ENCODE measurements at regions not wholly inside any gene's neighbourhood (a gene's known extent, or its start where the extent isn't known, plus 50 kb on each side); places are given as distances from the start of the nearest gene placed in this dataset.
"Not testable (repeated sequence)": the region's sequence is repeated elsewhere in the genome, so short reads cannot be mapped to it uniquely, and the experiment has no call there.

DNA sequence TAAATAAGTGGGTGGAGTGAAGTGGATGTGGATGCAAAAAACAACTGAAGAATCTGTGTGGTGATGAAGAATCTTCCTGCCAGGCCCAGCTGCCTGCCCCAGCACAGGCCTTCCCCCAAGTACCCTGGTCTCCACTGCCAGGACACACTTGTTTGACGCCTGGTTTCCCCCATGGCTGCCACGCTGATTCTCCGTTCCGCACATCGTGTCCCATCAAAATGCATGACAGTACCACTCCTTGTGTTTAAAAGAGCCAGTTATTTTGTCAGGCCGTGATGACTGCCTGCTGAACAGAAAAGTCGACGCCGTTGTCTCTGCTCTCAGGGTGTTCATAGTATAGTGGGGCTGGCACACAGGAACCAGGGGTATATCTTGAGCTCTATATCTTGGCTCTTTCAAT, 50.3 kb upstream of the KYNU start:
- no peak for DNase-seq

DNA sequence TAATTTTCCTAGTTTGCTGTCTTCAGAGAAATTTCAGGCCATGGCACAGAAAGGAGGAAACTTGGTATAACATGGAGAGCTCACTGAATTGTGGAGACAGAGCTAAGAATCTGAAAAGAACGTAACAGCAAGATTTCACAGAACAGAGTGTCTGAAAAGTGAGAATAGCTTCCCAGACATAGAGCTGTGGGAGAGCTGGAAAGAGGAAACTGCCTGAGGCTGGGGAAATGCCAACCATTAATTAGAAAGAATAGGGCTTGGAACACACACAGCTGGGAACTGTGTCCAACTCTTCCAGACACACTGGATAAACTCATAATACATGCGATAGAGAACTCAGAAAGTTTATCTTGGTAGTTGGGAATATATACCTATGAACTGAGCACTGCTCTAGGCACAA, 51.6 kb upstream of the KYNU start:
- no peak for DNase-seq

DNA sequence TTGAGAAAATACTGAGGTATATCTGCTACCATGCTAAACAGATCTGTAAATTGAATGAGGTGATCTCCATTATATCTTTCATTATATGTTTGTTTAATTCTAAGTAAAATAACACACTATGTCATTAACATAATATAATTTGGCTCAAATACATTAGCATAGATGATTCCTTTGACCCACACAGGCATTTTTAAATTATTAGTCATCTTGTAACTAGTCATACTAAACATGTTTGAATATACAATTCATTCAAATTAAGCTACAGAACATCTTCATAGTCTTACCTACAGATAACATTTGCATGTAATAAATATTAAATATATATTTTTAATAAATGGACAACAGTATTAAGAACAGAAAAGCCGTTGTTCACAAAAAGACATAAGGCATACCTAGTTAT, 52.7 kb upstream of the KYNU start:
- DNase-seq: no peak

DNA sequence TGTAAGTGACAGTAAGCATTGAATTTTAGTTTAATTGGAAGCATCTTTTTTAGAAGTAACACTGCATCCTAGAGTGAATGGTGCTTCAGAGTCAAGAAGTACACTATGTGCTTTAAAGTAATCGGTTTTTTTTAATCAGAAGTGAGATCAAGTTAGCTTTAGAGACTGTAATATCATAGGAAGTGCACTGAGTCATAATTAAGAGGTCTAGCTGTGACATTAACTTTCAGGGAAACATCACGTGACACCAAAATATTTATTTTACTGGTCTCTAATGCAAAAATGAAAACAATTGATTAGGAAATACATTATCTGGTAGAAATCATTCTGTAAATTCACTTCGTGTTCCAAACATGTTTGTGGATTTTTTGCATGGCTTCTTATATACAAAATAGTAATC, 55.3 kb upstream of the KYNU start:
- DNase-seq: no peak

DNA sequence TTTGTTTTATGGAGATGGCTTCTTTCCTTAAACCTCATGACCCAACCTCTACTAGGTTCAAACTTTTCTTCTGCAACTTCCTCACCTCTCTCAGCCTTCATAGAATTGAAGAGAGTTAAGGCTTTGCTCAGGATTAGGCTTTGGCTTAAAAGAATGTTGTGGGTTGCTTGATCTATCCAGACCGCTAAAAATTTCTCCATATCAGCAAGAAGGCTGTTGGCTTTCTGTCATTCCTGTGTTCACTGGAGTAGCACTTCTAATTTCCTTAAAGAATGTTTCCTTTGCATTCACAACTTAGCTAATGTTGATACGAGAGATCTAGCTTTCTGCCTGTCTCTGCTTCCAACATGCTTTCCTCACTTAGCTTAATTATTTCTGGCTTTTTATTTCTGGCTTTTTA, 58.1 kb upstream of the KYNU start:
- DNase-seq: no peak

DNA sequence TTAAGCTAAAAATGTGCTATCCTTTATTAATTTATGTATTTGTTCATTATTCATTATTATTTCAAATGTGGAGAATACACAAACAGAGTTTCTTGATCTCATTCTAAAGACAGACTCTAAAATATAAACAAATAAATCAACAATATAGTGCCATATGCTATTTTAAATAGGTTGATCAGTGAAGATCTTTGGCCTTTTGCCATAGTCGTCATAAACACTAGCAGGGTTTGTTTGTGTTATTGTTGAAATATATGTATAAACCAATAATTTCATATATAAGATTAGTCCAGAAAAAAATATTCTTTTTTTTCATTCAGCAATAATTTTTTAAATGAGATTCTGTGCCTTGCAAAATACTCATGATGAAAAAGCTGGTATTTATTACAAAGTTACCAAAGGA, 62.1 kb upstream of the KYNU start:
- DNase-seq: no peak

DNA sequence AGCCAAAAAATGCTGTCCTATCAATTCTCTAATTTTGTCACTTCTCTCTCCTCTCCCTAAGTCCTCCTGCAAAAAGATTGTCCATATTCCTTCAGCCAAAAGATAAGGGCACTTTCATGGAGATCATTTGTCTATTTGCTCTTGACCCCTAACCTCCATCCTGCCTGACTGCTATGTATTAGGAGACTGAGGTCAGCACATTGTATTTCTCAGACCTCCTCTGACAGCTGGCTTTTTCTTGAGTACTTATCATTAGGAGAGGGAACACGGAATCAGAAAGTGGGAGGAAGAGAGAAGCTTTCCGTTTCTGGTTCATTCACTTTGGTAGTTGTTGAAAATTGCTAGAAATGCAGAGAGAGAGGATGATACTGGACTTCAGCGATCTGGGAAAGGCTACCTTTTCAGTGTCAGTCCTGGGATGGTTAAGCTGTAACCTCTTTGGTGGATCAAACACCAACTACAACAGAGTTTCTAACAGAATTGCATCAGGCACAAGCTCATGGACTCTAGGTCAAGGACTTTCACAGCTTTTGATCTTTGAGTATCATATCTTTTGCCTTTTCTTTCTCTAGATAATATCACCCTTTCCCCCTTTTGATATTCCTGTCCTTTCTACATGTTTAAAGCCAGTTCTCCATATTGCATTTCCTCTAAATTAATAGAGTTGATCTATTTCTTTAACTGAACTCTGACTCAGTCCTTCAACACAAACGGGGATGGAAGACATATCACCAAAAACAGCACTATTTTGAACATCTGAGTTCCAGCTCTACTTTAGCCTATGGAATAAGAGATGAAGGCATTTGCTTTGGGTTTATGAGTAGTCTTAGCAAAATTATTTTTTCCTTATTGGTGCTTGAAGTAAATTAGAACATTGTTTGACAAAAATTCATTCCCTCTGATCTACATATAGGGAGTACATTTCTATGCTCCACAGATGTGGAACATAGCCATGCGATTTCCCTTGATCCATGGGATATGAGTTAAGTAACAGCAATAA, 63.3 kb upstream of the KYNU start:
- DNase-seq: no peak

DNA sequence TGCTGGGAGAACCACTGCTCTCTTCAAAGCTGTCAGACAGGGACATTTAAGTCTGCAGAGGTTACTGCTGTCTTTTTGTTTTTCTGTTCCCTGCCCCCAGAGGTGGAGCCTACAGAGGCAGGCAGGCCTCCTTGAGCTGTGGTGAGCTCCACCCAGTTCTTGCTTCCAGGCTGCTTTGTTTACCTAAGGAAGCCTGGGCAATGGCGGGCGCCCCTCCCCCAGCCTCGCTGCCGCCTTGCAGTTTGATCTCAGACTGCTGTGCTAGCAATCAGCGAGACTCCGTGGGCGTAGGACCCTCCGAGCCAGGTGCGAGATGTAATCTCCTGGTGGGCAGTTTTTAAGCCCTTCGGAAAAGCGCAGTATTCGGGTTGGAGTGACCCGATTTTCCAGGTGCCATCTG, 65.8 kb upstream of the KYNU start:
- not testable (repeated sequence) for DNase-seq

DNA sequence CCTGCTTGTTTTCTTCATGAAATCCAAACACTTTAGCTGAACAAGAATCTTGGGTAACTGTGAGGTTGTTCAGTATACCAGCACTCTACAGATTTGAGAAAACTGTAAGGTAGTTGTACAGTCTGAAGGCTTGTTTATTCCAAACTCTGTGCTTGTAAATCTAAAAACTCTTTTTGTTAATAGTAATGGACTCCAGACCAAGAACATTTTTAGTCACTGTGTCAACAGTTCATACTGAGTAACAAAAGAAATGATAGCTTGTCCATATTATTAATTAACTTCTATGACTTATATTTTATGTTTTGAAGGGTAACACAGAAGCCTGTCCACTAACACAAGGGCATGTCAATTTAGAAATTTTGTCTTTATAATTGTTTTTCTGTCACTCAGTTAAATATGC, 72.2 kb upstream of the KYNU start:
- no peak for DNase-seq

DNA sequence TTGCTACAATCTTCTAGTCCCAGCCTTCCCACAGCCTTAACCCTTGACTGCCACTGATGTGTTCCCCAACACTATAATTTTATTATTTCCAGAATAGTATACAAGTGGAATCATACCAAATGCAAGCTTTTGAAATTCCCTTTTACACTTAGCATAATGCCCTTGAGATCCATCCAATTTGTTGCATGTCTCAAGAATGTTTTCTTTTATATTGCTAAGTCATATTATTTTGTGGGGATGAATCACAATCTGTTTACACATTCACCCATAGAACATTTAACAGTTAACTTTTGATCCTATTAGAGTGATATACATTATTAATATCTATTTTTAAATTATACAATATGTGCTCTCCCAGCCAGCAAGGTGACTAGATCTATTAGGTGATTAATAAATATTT, 74.3 kb upstream of the KYNU start:
- DNase-seq: no peak

DNA sequence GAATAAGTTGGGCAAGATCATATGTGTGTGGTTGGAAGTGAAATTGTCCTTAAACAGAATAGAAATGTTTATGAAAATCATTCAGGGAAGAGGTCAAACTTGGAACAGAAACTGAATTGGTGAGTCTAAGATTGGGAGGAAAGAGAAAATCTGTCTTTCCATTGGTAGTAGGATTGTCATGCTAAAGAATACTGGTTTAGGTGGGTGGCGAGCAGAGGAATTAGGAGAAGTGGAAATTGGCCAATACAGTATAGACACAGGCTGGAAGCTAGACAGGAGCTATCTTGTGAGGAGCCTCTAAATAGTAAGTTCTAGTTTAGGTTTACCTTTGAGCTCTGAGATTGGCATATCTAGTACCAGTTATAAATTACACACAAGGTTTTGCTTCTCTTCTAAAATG, 80.9 kb upstream of the KYNU start:
- DNase-seq: no peak

DNA sequence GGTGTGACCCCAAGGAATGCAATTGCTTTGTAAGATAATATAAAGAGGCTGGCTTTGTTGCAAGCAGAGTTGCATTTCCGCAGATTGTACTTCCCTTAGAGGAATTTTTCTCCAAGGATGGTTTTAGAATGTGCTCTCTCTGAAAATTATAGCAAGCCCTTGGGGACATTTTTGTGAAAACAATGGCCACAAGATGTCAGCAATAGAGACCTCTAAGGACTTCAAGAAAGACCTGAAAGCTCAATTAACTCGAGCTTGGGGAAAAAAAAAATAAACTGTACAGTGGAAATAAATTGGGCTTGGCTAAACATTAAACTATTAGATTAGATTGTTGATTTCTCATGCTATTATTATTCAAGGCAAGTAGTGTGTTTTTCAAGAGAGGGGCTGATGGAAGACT, 81.3 kb upstream of the KYNU start:
- DNase-seq: no peak

DNA sequence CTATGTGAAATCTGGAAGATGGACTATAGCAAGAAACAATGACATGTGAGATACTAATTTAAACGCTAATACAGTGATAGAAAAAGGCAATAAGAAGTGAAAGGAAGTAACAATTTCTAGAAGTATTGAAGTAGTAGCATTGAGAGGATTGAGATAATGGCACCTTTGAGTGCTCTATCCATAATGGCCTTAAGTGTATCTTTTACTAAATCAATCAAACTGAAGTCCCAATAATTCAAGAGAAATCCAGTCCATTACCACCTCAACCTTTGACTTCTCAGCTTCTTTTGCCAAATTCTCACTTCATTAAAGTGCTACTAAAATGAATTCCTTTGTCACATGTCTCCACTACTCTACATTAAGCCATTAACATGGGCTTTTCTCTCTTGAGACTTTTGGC, 82.6 kb upstream of the KYNU start:
- no peak for DNase-seq

DNA sequence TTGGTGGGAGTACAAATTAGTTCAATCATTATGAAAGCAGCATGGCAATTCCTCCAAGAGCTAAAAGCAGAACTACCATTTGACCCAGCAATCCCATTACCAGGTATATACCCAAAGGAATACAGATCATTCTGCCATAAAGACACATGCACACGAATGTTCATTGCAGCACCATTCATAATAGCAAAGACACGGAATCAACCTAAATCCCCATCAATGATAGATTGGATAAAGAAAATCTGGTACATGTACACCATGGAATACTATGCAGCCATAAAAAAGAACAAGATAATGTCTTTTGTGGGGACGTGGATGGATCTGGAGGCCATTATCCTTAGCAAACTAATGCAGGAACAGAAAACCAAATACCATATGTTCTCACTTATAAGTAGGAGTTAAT, 85.1 kb upstream of the KYNU start:
- not testable (repeated sequence) for DNase-seq

DNA sequence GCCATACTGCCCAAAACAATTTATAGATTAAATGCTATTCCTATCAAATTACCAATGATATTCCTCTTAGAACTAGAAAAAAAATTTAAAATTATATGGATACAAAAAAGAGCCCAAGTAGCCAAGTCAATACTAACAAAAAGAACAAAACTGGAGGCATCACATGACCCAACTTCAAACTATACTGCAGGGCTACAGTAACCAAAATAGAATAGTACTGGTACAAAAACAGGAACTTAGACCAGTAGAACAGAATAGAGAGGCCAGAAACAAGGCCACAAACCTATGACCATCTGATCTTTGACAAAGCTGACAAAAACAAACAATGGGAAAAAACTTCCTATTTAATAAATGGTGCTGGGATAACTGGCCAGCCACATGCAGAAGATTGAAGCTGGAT, 86.1 kb upstream of the KYNU start:
- DNase-seq: no peak

DNA sequence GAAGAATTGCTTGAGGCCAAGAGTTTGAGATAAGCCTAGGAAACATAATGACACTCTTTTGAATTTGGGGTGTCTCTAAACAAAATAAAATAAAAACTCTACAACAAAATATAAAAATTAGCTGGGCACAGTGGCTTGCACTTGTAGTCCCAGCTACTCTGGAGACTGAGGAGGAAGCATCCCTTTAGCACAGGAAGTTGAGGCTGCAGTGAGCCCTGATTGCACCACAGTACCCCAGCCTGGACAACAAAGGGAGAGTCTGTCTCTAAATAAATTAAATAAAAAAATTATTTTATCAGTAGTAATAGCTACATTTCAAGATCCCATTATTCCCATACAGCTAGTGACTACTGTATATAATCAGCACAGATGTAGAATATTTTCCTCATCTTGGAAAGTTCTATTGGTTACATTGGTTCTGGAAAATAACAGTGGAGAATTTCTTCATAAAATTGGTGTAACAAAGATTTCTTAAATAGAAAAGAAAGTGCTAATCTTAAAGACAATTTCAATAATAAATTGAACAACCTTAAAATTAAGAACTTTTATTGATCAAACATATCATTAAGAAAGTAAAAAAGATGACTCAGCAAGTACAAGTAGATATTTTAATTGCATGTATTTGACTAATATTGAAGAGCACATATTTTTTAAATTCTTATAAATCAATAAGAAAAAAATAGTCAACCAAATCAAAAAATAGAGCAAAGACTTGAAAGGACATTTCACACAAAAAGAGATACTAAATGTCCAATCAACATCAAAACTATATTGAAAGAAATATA, 90.4 kb upstream of the KYNU start:
- DNase-seq: no peak

DNA sequence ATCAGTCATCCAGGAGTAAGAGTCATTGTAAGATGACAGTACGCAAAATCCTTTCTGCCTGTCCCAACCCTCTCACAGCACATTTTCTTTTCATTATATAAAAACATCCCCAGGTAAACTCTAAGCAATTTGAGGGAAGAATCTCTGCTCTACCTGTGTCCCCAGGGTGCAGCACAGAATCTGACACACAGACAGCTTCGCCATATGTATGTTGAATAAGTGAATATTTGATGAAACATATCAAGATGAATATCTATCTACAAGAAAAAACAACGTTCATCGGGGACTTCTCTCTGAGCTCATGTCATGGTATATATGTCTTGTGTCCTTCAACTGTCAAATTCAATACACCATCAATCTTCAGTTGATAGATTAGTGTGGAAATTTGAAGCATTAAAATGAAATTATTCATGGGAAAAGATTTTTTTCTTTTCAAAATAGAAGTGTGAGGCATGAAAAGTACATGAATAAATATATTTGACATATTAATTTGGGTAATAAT, 94.5 kb upstream of the KYNU start:
- no peak for DNase-seq

DNA sequence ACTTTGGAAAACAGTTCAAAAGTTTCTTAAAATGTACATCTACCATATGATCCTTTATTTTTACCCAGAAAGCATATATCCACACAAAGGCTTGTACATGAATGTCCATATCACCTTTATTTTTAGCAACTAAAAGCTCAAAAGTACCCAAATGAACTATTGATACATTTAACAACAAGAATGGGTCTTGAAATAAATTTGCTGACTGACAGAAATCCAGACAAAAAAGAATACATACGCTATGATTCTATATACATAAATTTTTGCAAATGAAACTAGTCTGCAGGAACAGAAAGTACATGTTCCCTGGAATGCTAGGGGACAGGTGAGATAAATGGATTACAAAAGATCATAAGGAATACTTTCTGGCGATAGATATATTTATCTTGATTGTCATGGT, 96.3 kb upstream of the KYNU start:
- DNase-seq: no peak

DNA sequence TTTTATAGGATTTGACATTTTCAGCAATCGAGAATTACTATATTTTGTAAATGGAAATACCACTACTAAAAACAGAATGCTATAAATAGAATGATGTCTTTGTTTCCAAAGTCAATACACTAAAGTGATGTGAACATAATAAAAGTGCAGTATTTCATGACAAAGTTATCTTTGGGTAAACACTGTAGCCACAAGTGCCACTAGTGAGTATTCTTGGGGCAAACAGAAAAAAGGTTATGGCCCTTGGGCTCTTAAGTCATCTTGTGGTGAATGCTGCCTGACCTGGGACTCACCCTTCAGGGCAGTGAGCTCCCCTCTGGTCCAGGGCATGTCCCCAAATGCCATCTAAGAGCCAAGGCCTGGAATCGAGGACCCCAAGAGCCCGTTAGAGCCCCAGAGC, 99.2 kb upstream of the KYNU start:
- no peak for DNase-seq

DNA sequence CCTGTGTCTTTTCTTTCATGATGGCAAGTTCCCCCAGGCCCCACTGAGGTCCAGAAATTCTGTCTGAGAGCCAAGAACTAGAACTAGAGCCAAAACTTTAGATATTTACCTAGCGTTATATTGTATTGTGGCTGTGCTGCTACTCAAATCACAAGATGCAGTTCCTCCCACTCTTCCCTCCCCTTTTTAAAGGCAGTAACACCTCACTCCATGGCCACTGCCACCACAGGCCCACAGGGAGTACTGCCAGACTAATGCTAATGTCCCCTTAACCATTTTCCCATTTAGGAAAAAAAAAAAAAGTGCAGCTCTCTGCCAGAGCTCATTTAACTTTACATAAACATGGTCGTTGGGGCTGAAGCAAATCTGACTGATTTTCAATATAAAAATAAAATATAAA, 99.7 kb upstream of the KYNU start:
- no peak for DNase-seq

DNA sequence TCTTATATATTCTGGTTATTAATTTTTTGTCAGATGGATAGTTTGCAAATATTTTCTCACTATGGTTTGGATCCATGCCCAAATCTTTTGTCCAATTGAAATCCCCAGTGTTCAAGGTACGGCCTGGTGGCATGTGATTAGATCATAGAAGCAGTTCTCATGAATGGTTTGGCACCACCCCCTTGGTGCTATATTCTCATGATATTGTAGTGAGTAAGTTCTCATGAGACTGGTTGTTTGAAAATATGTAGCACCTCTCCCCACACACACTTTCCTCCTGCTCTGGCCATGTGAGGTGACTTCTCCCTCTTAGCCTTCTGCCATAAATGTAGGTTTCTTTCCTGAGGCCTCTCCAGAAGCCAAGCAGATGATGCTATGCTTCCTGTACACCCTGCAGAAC, 107.7 kb upstream of the KYNU start:
- DNase-seq: no peak

DNA sequence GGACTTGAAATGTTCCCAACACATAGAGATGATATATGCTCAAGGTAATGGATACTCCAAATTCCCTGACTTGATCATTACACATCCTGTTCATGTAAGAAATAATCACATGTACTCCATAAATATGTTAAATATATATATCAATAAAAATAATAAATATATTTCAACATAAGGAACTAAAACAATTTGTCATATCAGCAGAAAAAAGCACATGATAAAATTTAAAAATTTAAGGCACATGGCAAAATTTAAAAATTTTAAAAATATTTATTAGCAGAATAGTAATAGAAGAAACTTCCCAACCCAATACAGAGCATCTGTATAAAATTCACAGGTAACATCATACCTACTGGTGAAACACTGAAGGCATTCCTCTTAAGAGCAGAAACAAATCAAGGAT, 109.6 kb upstream of the KYNU start:
- DNase-seq: no peak

DNA sequence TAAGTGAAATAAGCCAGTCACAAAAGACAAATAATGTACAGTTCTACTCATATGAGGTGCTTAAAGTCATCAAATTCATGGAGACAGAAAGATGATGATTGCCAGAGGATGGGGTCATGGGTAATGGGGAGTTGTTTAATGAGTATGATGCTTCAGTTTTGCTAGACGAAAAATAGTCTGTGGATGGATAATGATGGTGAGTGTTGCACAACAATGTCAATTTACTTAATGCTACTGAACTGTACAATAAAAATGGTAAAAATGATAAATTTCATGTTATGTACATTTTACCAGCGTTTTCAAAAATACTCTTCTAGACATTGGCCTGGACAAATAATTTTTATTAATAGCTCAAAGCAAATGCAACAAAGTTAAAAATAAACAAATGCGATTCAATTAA, 118.5 kb upstream of the KYNU start:
- DNase-seq: no peak

DNA sequence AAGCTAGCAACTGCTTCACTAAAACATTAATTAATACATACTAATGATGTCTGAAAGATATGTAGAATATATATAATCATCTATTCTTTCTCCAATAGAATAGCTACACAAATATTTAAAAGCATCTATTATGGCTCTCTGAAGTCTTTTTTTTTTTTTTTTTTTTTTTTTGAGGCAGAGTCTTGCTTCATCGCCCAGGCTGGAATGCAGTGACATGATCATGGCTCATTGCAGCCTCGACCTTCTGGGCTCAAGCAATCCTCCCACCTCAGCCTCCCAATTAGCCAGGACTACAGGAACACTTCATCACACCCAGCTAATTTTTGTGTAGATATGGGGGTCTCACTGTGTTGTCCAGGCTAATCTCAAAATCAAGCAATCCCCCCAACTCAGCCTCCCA, 120.4 kb upstream of the KYNU start:
- no peak for DNase-seq
